ENCODE measurements at regions not wholly inside any gene's neighbourhood (a gene's known extent, or its start where the extent isn't known, plus 50 kb on each side); places are given as distances from the start of the nearest gene placed in this dataset.
A peak's percentile ranks its signal among the peaks of the same experiment; 100 is the strongest.

GRCh38 chr9:87327575-87328125 lies 170.0 kb upstream of the DAPK1 start:
- Histone ChIP-seq H3K27me3 (ENCODE audit: control insufficient read depth in 1 of 2, insufficient read depth in 2 of 2, low read length in 2 of 2) (peaks cover 0 to 5% of the 10 kb centered on the region in 2 donors), H3K4me3 (ENCODE audit: low read depth in 1 of 2, low read length in 2 of 2) (no peak overlapping the region), H3K9me3 (ENCODE audit: control insufficient read depth in 2 of 2, insufficient read depth in 1 of 2, low read depth in 1 of 2, low read length in 1 of 2) (peaks cover 3 to 4% of the 10 kb centered on the region in 2 donors), H3K27ac (ENCODE audit: low read depth in 2 of 2, low read length in 1 of 2) (no peak overlapping the region), H3K36me3 (ENCODE audit: control insufficient read depth in 2 of 2, insufficient read depth in 2 of 2, low read length in 1 of 2) (no peaks in the 10 kb centered on the region), H3K4me1 (ENCODE audit: control insufficient read depth in 2 of 2, insufficient read depth in 2 of 2, low read length in 1 of 2) (peaks cover 0 to 2% of the 10 kb centered on the region in 2 donors)
- WGBS, 2 donors, result 69 to 71% methylated on average over 3 of the region's 3 CpGs

GRCh38 chr9:87333802-87334201 lies 163.9 kb upstream of the DAPK1 start:
- Histone ChIP-seq H3K9me3 (ENCODE audit: control insufficient read depth in 2 of 2, insufficient read depth in 1 of 2, low read depth in 1 of 2, low read length in 1 of 2) (peaks cover 3 to 4% of the 10 kb centered on the region in 2 donors), H3K4me3 (ENCODE audit: low read depth in 1 of 2, low read length in 2 of 2) (no peak overlapping the region), H3K4me1 (ENCODE audit: control insufficient read depth in 2 of 2, insufficient read depth in 2 of 2, low read length in 1 of 2) (no peaks in the 10 kb centered on the region), H3K27me3 (ENCODE audit: control insufficient read depth in 1 of 2, insufficient read depth in 2 of 2, low read length in 2 of 2) (peaks cover 5% of the 10 kb centered on the region in 2 donors), H3K27ac (ENCODE audit: low read depth in 2 of 2, low read length in 1 of 2) (no peak overlapping the region), H3K36me3 (ENCODE audit: control insufficient read depth in 2 of 2, insufficient read depth in 2 of 2, low read length in 1 of 2) (no peaks in the 10 kb centered on the region)
- 91 to 94% methylated on average over 6 of the region's 6 CpGs for WGBS, 2 donors

- WGBS, 2 donors, result 79 to 80% methylated on average over 3 of the region's 3 CpGs
- Histone ChIP-seq H3K4me3 (ENCODE audit: low read depth in 1 of 2, low read length in 2 of 2) (no peak overlapping the region), H3K27ac (ENCODE audit: low read depth in 2 of 2, low read length in 1 of 2) (no peak overlapping the region), H3K36me3 (ENCODE audit: control insufficient read depth in 2 of 2, insufficient read depth in 2 of 2, low read length in 1 of 2) (no peaks in the 10 kb centered on the region), H3K4me1 (ENCODE audit: control insufficient read depth in 2 of 2, insufficient read depth in 2 of 2, low read length in 1 of 2) (no peaks in the 10 kb centered on the region), H3K27me3 (ENCODE audit: control insufficient read depth in 1 of 2, insufficient read depth in 2 of 2, low read length in 2 of 2) (peaks cover 5% of the 10 kb centered on the region in 2 donors), H3K9me3 (ENCODE audit: control insufficient read depth in 2 of 2, insufficient read depth in 1 of 2, low read depth in 1 of 2, low read length in 1 of 2) (peaks cover 3 to 4% of the 10 kb centered on the region in 2 donors)
Observed at GRCh38 chr9:87334366-87334765, 163.3 kb upstream of the DAPK1 start.

GRCh38 chr9:87336407-87336806 lies 161.3 kb upstream of the DAPK1 start:
- Histone ChIP-seq H3K27ac (ENCODE audit: low read depth in 2 of 2, low read length in 1 of 2) (no peak overlapping the region), H3K36me3 (ENCODE audit: control insufficient read depth in 2 of 2, insufficient read depth in 2 of 2, low read length in 1 of 2) (no peaks in the 10 kb centered on the region), H3K4me1 (ENCODE audit: control insufficient read depth in 2 of 2, insufficient read depth in 2 of 2, low read length in 1 of 2) (no peaks in the 10 kb centered on the region), H3K4me3 (ENCODE audit: low read depth in 1 of 2, low read length in 2 of 2) (no peak overlapping the region), H3K27me3 (ENCODE audit: control insufficient read depth in 1 of 2, insufficient read depth in 2 of 2, low read length in 2 of 2) (peaks cover 5% of the 10 kb centered on the region in 2 donors), H3K9me3 (ENCODE audit: control insufficient read depth in 2 of 2, insufficient read depth in 1 of 2, low read depth in 1 of 2, low read length in 1 of 2) (peaks cover 0 to 4% of the 10 kb centered on the region in 2 donors)
- 54 to 67% methylated on average over 1 of the region's 1 CpG for WGBS, 2 donors

- H3K27ac ChIP-seq (ENCODE audit: low read depth in 2 of 2, low read length in 1 of 2), result no peak overlapping the region
- peaks cover 0 to 1% of the 10 kb centered on the region in 2 donors for H3K9me3 ChIP-seq (ENCODE audit: control insufficient read depth in 2 of 2, insufficient read depth in 1 of 2, low read depth in 1 of 2, low read length in 1 of 2)
- 1 to 5% methylated on average over 12 of the region's 12 CpGs for WGBS, 2 donors
- H3K27me3 ChIP-seq (ENCODE audit: control insufficient read depth in 1 of 2, insufficient read depth in 2 of 2, low read length in 2 of 2), result peaks cover 1 to 5% of the 10 kb centered on the region in 2 donors
- no peaks in the 10 kb centered on the region for H3K36me3 ChIP-seq (ENCODE audit: control insufficient read depth in 2 of 2, insufficient read depth in 2 of 2, low read length in 1 of 2)
- peak overlapping the region in 1 of 2 donors; percentile 30 for H3K4me3 ChIP-seq (ENCODE audit: low read depth in 1 of 2, low read length in 2 of 2)
- H3K4me1 ChIP-seq (ENCODE audit: control insufficient read depth in 2 of 2, insufficient read depth in 2 of 2, low read length in 1 of 2), result no peaks in the 10 kb centered on the region
Observed at GRCh38 chr9:87336914-87337333, 160.7 kb upstream of the DAPK1 start.

- Histone ChIP-seq H3K27me3 (ENCODE audit: control insufficient read depth in 1 of 2, insufficient read depth in 2 of 2, low read length in 2 of 2) (peaks cover 0 to 5% of the 10 kb centered on the region in 2 donors), H3K4me1 (ENCODE audit: control insufficient read depth in 2 of 2, insufficient read depth in 2 of 2, low read length in 1 of 2) (no peaks in the 10 kb centered on the region), H3K4me3 (ENCODE audit: low read depth in 1 of 2, low read length in 2 of 2) (peak overlapping the region in 1 of 2 donors; percentile 30), H3K36me3 (ENCODE audit: control insufficient read depth in 2 of 2, insufficient read depth in 2 of 2, low read length in 1 of 2) (no peaks in the 10 kb centered on the region), H3K27ac (ENCODE audit: low read depth in 2 of 2, low read length in 1 of 2) (no peak overlapping the region), H3K9me3 (ENCODE audit: control insufficient read depth in 2 of 2, insufficient read depth in 1 of 2, low read depth in 1 of 2, low read length in 1 of 2) (no peaks in the 10 kb centered on the region)
- WGBS, 2 donors, result 7 to 10% methylated on average over 14 of the region's 14 CpGs
Observed at GRCh38 chr9:87337335-87338087, 160.2 kb upstream of the DAPK1 start.

- no peak overlapping the region for H3K27ac ChIP-seq (ENCODE audit: low read depth in 2 of 2, low read length in 1 of 2)
- H3K4me1 ChIP-seq (ENCODE audit: control insufficient read depth in 2 of 2, insufficient read depth in 2 of 2, low read length in 1 of 2), result no peaks in the 10 kb centered on the region
- no peaks in the 10 kb centered on the region for H3K9me3 ChIP-seq (ENCODE audit: control insufficient read depth in 2 of 2, insufficient read depth in 1 of 2, low read depth in 1 of 2, low read length in 1 of 2)
- 68 to 70% methylated on average over 13 of the region's 13 CpGs for WGBS, 2 donors
- H3K36me3 ChIP-seq (ENCODE audit: control insufficient read depth in 2 of 2, insufficient read depth in 2 of 2, low read length in 1 of 2), result no peaks in the 10 kb centered on the region
- peaks cover 0 to 5% of the 10 kb centered on the region in 2 donors for H3K27me3 ChIP-seq (ENCODE audit: control insufficient read depth in 1 of 2, insufficient read depth in 2 of 2, low read length in 2 of 2)
- H3K4me3 ChIP-seq (ENCODE audit: low read depth in 1 of 2, low read length in 2 of 2), result no peak overlapping the region
Observed at GRCh38 chr9:87338088-87338989, 159.3 kb upstream of the DAPK1 start.

GRCh38 chr9:87340391-87340790 lies 157.3 kb upstream of the DAPK1 start:
- H3K36me3 ChIP-seq (ENCODE audit: control insufficient read depth in 2 of 2, insufficient read depth in 2 of 2, low read length in 1 of 2), result no peaks in the 10 kb centered on the region
- H3K27me3 ChIP-seq (ENCODE audit: control insufficient read depth in 1 of 2, insufficient read depth in 2 of 2, low read length in 2 of 2), result peaks cover 0 to 5% of the 10 kb centered on the region in 2 donors
- WGBS, 2 donors, result 80 to 84% methylated on average over 4 of the region's 4 CpGs
- H3K27ac ChIP-seq (ENCODE audit: low read depth in 2 of 2, low read length in 1 of 2), result no peak overlapping the region
- H3K4me1 ChIP-seq (ENCODE audit: control insufficient read depth in 2 of 2, insufficient read depth in 2 of 2, low read length in 1 of 2), result no peaks in the 10 kb centered on the region
- H3K4me3 ChIP-seq (ENCODE audit: low read depth in 1 of 2, low read length in 2 of 2), result no peak overlapping the region
- no peaks in the 10 kb centered on the region for H3K9me3 ChIP-seq (ENCODE audit: control insufficient read depth in 2 of 2, insufficient read depth in 1 of 2, low read depth in 1 of 2, low read length in 1 of 2)

GRCh38 chr9:87342743-87343142 lies 154.9 kb upstream of the DAPK1 start:
- Histone ChIP-seq H3K9me3 (ENCODE audit: control insufficient read depth in 2 of 2, insufficient read depth in 1 of 2, low read depth in 1 of 2, low read length in 1 of 2) (no peaks in the 10 kb centered on the region), H3K27ac (ENCODE audit: low read depth in 2 of 2, low read length in 1 of 2) (no peak overlapping the region), H3K4me1 (ENCODE audit: control insufficient read depth in 2 of 2, insufficient read depth in 2 of 2, low read length in 1 of 2) (no peaks in the 10 kb centered on the region), H3K4me3 (ENCODE audit: low read depth in 1 of 2, low read length in 2 of 2) (no peak overlapping the region), H3K36me3 (ENCODE audit: control insufficient read depth in 2 of 2, insufficient read depth in 2 of 2, low read length in 1 of 2) (no peaks in the 10 kb centered on the region), H3K27me3 (ENCODE audit: control insufficient read depth in 1 of 2, insufficient read depth in 2 of 2, low read length in 2 of 2) (no peaks in the 10 kb centered on the region)
- 35 to 45% methylated on average over 7 of the region's 7 CpGs for WGBS, 2 donors
